AG10803 (cell line): ENCODE measurements at regions not wholly inside any gene's neighbourhood (a gene's known extent, or its start where the extent isn't known, plus 50 kb on each side); places are given as distances from the start of the nearest gene placed in this dataset.
"Not testable (repeated sequence)": the region's sequence is repeated elsewhere in the genome, so short reads cannot be mapped to it uniquely, and the experiment has no call there.

ENCODE experiments used
- DNase-seq: peaks from one replicate; pipeline ENCODE4 v3.0.0; 2010; ENCODE audit warnings: low read depth
- H3K4me3 ChIP-seq: 2 replicates; pipeline ENCODE4 v1.5.1; 2011; ENCODE audit warnings: mild to moderate bottlenecking, low read length, control low read depth
- TF ChIP-seq, protein P1 (sequence below): conservative IDR thresholded peaks from 2 replicates; pipeline ENCODE4 v1.5.1; 2011; ENCODE audit warnings: mild to moderate bottlenecking, low read length, control low read depth, inconsistent platforms

GRCh38 chrX:5674036-5674435, 554.6 kb downstream of the NLGN4X start:
- no peak overlapping the region for H3K4me3 ChIP-seq
- DNase-seq: no peak
- TF ChIP-seq, protein P1, sequence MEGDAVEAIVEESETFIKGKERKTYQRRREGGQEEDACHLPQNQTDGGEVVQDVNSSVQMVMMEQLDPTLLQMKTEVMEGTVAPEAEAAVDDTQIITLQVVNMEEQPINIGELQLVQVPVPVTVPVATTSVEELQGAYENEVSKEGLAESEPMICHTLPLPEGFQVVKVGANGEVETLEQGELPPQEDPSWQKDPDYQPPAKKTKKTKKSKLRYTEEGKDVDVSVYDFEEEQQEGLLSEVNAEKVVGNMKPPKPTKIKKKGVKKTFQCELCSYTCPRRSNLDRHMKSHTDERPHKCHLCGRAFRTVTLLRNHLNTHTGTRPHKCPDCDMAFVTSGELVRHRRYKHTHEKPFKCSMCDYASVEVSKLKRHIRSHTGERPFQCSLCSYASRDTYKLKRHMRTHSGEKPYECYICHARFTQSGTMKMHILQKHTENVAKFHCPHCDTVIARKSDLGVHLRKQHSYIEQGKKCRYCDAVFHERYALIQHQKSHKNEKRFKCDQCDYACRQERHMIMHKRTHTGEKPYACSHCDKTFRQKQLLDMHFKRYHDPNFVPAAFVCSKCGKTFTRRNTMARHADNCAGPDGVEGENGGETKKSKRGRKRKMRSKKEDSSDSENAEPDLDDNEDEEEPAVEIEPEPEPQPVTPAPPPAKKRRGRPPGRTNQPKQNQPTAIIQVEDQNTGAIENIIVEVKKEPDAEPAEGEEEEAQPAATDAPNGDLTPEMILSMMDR: no peak

DNA sequence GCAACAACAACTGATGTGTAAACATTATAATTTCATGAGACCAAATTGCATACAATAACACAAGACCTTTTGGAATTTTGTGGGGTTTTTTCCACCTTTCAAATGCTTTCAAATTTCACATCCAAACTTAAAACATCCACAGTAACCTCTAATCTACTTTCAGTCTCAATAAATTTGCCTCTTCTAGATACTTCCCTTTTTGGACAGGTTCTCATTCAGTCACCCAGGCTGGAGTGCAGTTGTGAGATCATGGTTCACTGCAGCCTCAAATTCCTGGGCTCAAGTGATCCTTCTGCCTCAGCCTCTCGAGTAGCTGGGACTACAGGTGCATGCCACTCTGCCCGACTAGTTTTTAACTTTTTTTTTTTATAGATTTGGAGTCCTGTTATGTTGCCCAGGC, 556.6 kb downstream of the NLGN4X start:
- TF ChIP-seq, protein P1: no peak
- no peak for DNase-seq
- no peak overlapping the region for H3K4me3 ChIP-seq

DNA sequence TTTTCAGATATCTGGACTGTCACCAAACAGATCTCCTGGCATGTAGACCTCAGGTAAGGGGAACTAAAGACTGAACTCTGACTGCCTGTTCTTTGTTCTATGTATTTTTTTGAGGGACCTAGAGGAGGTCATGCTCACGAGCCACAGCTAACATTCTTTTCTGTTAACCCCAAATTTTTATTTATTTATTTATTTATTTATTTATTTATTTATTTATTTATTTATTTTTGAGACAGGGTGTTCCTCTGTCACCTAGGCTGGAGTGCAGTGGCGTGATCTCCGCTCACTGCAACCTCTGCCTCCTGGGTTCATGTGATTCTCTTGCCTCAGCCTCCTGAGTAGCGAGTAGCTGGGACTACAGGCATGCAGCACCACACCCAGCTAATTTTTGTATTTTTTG, 562.0 kb downstream of the NLGN4X start:
- not testable (repeated sequence) for H3K4me3 ChIP-seq, DNase-seq

DNA sequence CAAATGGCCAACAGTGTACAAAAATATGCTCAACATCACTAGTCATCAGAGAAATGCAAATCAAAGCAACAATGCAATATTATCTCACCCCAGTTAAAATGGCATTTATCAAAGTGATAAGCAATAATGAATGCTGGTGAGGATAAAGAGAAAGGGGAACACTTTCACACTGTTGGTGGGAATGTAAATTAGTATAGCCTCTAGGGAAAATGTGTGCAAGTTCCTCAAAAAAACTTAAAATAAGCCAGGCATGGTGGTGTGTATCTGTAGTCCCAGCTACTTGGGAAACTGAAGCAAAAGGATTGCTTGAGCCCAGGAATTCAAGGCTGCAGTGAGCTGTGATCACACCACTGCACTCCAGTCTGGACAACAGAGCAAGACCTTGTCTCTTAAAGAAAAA, 572.1 kb downstream of the NLGN4X start:
- DNase-seq: no peak
- TF ChIP-seq, protein P1: no peak
- no peak overlapping the region for H3K4me3 ChIP-seq

- no peak overlapping the region for H3K4me3 ChIP-seq
- TF ChIP-seq, protein P1: no peak
- DNase-seq: no peak
Measured at GRCh38 chrX:5650904-5651303, 577.8 kb downstream of the NLGN4X start.

DNA sequence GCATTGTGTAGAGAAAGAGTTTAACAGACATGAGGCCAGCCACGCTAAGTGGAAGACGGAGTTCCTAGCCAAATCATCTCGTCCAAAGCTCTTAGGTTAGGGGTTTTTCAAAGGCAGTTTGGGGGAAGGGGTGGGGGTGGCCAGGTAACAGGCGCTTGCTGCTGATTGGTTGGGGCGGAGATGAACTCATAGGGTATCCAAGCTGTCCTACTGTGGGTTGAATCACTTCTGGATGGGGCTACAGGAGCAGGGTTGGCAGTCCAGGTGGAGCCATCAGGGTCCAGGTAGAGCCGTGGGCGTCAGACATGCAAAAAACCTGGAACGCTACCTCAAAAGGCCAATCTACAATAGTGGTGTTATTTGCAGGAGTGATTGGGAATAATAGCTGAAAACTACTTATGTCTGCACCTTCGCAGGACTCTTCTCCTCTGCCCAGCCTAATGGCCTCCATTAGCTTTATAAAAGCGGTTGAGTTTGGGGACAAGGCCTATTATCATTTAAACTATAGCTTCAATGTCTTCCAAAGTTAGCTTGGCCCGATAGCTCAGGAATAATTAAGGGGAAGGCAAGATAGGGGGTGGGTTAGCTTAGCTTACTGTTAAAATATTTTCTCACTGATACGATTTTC, 579.6 kb downstream of the NLGN4X start:
- no peak overlapping the region for H3K4me3 ChIP-seq
- DNase-seq: no peak

GRCh38 chrX:5646818-5647217, 581.8 kb downstream of the NLGN4X start:
- no peak overlapping the region for H3K4me3 ChIP-seq
- DNase-seq: no peak
- TF ChIP-seq, protein P1: no peak

More for the DNA sequence above, 579.6 kb downstream of the NLGN4X start:
- TF ChIP-seq, protein P1: no peak

GRCh38 chrX:5644776-5645175, 583.9 kb downstream of the NLGN4X start:
- TF ChIP-seq, protein P1: no peak
- H3K4me3 ChIP-seq: no peak overlapping the region
- no peak for DNase-seq
